Hematopoietic multipotent progenitor cell (in vitro differentiated cells): ENCODE measurements at regions not wholly inside any gene's neighbourhood (a gene's known extent, or its start where the extent isn't known, plus 50 kb on each side); places are given as distances from the start of the nearest gene placed in this dataset.
A peak's percentile ranks its signal among the peaks of the same experiment; 100 is the strongest.

ENCODE experiments used
- DNase-seq, 3 donors: peaks; one replicate each; pipeline ENCODE4 v3.0.0-alpha.2; 2011 to 2015; ENCODE audit warnings: low read depth in 2 of 3, low spot score in 2 of 3

- no peak for DNase-seq
Measured at GRCh38 chr12:46437469-46437868, 64.9 kb upstream of the SLC38A2 start.

DNA sequence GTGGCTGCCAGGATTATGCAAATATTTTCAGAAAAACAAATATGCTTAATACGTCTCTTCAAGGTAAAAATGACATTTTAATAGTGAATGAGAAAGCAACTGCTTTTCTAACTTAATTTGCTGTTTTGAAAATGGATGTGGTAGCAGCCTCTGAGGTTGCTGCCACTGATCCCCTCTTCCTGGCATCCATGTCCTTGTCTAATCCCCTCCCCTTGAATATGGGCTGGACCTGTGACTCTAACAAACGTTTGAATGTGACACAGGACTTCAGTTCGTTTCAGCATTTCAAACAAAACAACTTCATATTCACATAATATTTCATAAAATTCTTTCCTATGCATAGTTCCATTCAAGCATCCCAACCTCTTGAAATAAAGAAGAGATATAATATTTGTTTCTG, 64.2 kb upstream of the SLC38A2 start:
- no peak for DNase-seq

DNA sequence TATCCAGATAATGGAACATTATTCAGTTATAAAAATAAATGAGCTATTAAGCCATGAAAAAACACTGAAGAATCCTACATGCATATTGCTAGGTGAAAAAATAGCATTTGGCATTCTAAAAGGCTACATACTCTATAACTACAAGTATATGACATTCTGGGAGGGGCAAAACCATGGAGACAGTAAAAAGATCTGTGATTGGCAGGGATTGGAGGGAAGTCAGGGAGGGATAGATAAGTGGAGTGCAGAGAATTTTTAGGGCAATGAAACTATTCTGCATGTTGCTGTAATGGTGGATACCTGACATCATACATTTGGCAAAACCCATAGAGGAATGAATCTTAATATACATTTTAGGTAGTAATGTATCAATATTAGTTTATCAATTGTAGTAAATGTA, 63.1 kb upstream of the SLC38A2 start:
- no peak for DNase-seq

- no peak for DNase-seq
Measured at GRCh38 chr12:46435029-46435428, 62.5 kb upstream of the SLC38A2 start.

GRCh38 chr12:46433829-46434228, 61.3 kb upstream of the SLC38A2 start:
- DNase-seq, result no peak

DNA sequence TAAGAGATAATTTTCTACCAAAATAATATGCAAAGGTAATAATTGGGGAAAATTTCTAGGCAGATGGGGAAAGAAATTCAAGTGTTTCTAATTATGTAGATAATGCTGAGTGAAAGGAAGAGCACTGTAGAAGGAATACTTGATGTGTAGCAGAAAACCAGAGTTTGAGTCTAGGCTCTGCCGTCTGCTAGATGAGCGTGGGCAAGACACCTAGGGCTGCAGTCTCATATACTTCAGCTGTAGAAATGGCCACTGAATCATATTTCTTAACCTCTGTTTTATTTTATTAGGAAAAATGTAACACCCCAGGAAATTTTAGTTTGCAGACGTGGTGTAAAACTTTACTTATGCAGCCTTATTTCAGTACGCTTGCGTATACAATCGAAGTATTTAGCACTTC, 59.8 kb upstream of the SLC38A2 start:
- no peak for DNase-seq

DNA sequence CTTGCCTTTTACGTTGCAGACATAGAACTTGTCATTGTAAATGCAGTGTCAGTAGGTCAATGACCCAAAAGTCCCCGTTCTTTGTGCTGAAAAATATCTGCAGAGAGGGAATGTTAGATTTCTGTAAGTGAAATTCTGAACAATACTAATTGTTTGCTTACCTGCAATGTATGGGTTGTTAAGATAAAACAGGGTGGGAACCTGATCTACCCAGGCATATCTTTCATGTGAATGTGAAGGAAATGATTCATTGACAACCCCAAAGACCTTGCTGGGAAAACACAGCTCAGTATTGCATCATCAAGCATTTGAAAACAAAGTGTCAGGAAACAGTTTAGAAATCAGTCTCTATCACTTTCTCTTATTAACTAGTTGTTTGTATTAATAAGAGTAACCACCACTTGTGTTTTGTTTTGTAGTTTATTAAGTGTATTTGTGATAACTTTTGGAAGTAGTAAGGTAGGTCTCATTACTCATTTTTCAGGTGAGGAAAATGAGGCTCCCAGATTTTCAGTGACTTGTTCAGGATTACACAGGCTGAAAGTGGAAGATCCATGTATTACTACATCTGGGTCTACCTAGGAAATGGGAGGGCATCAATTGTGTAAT, 57.9 kb upstream of the SLC38A2 start:
- peak in 2 of 3 donors; percentile 41 to 59 for DNase-seq
